Naive thymus-derived CD4-positive, alpha-beta T cell (primary cell): ENCODE measurements at regions not wholly inside any gene's neighbourhood (a gene's known extent, or its start where the extent isn't known, plus 50 kb on each side); places are given as distances from the start of the nearest gene placed in this dataset.

Experiments used
- ATAC-seq: fragments of 150-1000 bp; cut with Tn5 transposase; 2 replicates; pipeline ENCODE4 v1.10.0; 2021; ENCODE audit warnings: mild to moderate bottlenecking, moderate library complexity
- CTCF ChIA-PET: fragments of 350-600 bp; sonication (Branson Sonifier 250); formaldehyde crosslinking; loops from one replicate; lab custom pipeline; 2021; ENCODE audit warnings: antibody characterized with exemption; lab: Charles Lee
- POLR2A ChIA-PET: fragments of 350-600 bp; sonication (Branson Sonifier 250); formaldehyde crosslinking; loops from one replicate; lab custom pipeline; 2021; ENCODE audit warnings: antibody characterized with exemption, inconsistent platforms; lab: Charles Lee
- DNase-seq, 9 donors: peaks; one replicate each; pipeline versions ENCODE4 v3.0.0 to v3.0.0-alpha.2; 2020 to 2022; ENCODE audit warnings: mixed read lengths in 1 of 9
- H3K27ac ChIP-seq: one replicate; pipeline ENCODE4 v1.7.0; 2013; ENCODE audit warnings: mild to moderate bottlenecking, low read depth, low read length, moderate library complexity
- H3K27me3 ChIP-seq, 2 donors: one replicate each; pipeline ENCODE4 v1.7.0; 2013; ENCODE audit warnings: low read length in 2 of 2, mild to moderate bottlenecking in 2 of 2, moderate library complexity in 2 of 2; ENCODE audit not compliant: control insufficient read depth in 2 of 2, insufficient read depth in 2 of 2
- H3K36me3 ChIP-seq, 3 experiments: 1 replicate in 2 of 3; 2 replicates in 1 of 3; pipeline ENCODE4 v1.7.0; 2013; ENCODE audit warnings: low read length in 3 of 3, mild to moderate bottlenecking in 3 of 3, moderate library complexity in 1 of 3; ENCODE audit not compliant: insufficient read depth in 3 of 3, control insufficient read depth in 2 of 3
- H3K4me1 ChIP-seq, 2 donors: one replicate each; pipeline ENCODE4 v1.7.0; 2013; ENCODE audit warnings: low read length in 2 of 2, mild to moderate bottlenecking in 2 of 2, moderate library complexity in 1 of 2; ENCODE audit not compliant: control insufficient read depth in 2 of 2, insufficient read depth in 2 of 2
- H3K4me3 ChIP-seq: 2 replicates; pipeline ENCODE4 v1.7.0; 2013; ENCODE audit warnings: mild to moderate bottlenecking, low read length
- H3K9me3 ChIP-seq, 3 experiments: 1 replicate in 2 of 3; 2 replicates in 1 of 3; pipeline ENCODE4 v1.7.0; 2013; ENCODE audit warnings: low read length in 3 of 3; ENCODE audit not compliant: control insufficient read depth in 2 of 3
- H3K27ac Mint-ChIP-seq, 9 donors: one replicate each; pipeline ENCODE4 v1.8.0; 2020 to 2022; ENCODE audit warnings: mixed read lengths in 9 of 9, mild to moderate bottlenecking in 8 of 9, moderate library complexity in 5 of 9, inconsistent platforms in 2 of 9
- H3K27me3 Mint-ChIP-seq, 5 donors: one replicate each; pipeline ENCODE4 v1.8.0; 2021 to 2022; ENCODE audit warnings: mixed read lengths in 5 of 5, mild to moderate bottlenecking in 1 of 5
- H3K36me3 Mint-ChIP-seq, 5 donors: one replicate each; pipeline ENCODE4 v1.8.0; 2020 to 2022; ENCODE audit warnings: mixed read lengths in 5 of 5, mild to moderate bottlenecking in 3 of 5, inconsistent platforms in 1 of 5
- H3K4me1 Mint-ChIP-seq, 7 donors: one replicate each; pipeline ENCODE4 v1.8.0; 2020 to 2022; ENCODE audit warnings: mixed read lengths in 7 of 7, mild to moderate bottlenecking in 3 of 7, inconsistent platforms in 1 of 7
- H3K4me3 Mint-ChIP-seq, 10 donors: one replicate each; pipeline ENCODE4 v1.8.0; 2020 to 2022; ENCODE audit warnings: mild to moderate bottlenecking in 10 of 10, mixed read lengths in 10 of 10, moderate library complexity in 6 of 10, inconsistent platforms in 2 of 10
- H3K9me3 Mint-ChIP-seq, 11 donors: one replicate each; pipeline ENCODE4 v1.8.0; 2020 to 2022; ENCODE audit warnings: mixed read lengths in 11 of 11, mild to moderate bottlenecking in 4 of 11, inconsistent platforms in 1 of 11, moderate library complexity in 1 of 11
- intact Hi-C, 2 donors: fragments of 100-400 bp; cut with micrococcal nuclease; formaldehyde crosslinking; loops; one replicate each; pipeline ENCODE4 v1.15.1; 2023

GRCh38 chr6:45808042-45808645 is 207.5 kb downstream of the CLIC5 start:
- H3K4me3 ChIP-seq, result no peak overlapping the region
- ATAC-seq (no peak), DNase-seq (no peak)
- H3K9me3 ChIP-seq, result no peaks in the 10 kb centered on the region
- Mint-ChIP-seq H3K4me1 (no peaks in the 10 kb centered on the region), H3K4me3 (no peak overlapping the region), H3K9me3 (peaks cover 0 to 3% (median 0%) of the 10 kb centered on the region in 11 donors), H3K27ac (no peak overlapping the region), H3K27me3 (peaks cover 0 to 16% (median 12%) of the 10 kb centered on the region in 5 donors), H3K36me3 (no peaks in the 10 kb centered on the region)
- POLR2A ChIA-PET, result no interaction called here
- H3K4me1 ChIP-seq, result no peaks in the 10 kb centered on the region
- CTCF ChIA-PET, result no interaction called here
- no peaks in the 10 kb centered on the region for H3K36me3 ChIP-seq
- no peak overlapping the region for H3K27ac ChIP-seq
- intact Hi-C loops, result no loop called here
- no peaks in the 10 kb centered on the region for H3K27me3 ChIP-seq

GRCh38 chr6:45807311-45808041 is 208.2 kb downstream of the CLIC5 start:
- ChIA-PET POLR2A (no interaction called here), CTCF (no interaction called here)
- DNase-seq, result no peak
- no peak for ATAC-seq
- Mint-ChIP-seq H3K27me3 (peaks cover 0 to 16% (median 7%) of the 10 kb centered on the region in 5 donors), H3K36me3 (no peaks in the 10 kb centered on the region), H3K9me3 (peaks cover 0 to 3% (median 0%) of the 10 kb centered on the region in 11 donors), H3K27ac (no peak overlapping the region), H3K4me1 (peaks cover 0 to 2% (median 0%) of the 10 kb centered on the region in 7 donors), H3K4me3 (no peak overlapping the region)
- Histone ChIP-seq H3K4me1 (no peaks in the 10 kb centered on the region), H3K9me3 (no peaks in the 10 kb centered on the region), H3K36me3 (no peaks in the 10 kb centered on the region), H3K4me3 (no peak overlapping the region), H3K27ac (no peak overlapping the region), H3K27me3 (no peaks in the 10 kb centered on the region)
- intact Hi-C loops, result no loop called here

- Mint-ChIP-seq H3K4me3 (no peak overlapping the region), H3K27me3 (peaks cover 0 to 7% (median 6%) of the 10 kb centered on the region in 5 donors), H3K27ac (no peak overlapping the region), H3K36me3 (no peaks in the 10 kb centered on the region), H3K4me1 (peaks cover 0 to 15% (median 0%) of the 10 kb centered on the region in 7 donors), H3K9me3 (peaks cover 0 to 3% (median 0%) of the 10 kb centered on the region in 11 donors)
- POLR2A ChIA-PET, result no interaction called here
- no peaks in the 10 kb centered on the region for H3K36me3 ChIP-seq
- intact Hi-C loops, result no loop called here
- no peaks in the 10 kb centered on the region for H3K4me1 ChIP-seq
- no peak overlapping the region for H3K27ac ChIP-seq
- DNase-seq (no peak), ATAC-seq (no peak)
- no peak overlapping the region for H3K4me3 ChIP-seq
- no peaks in the 10 kb centered on the region for H3K9me3 ChIP-seq
- CTCF ChIA-PET, result no interaction called here
- no peaks in the 10 kb centered on the region for H3K27me3 ChIP-seq
Measured at GRCh38 chr6:45806172-45806571, 209.5 kb downstream of the CLIC5 start.

GRCh38 chr6:45803071-45803470 is 212.6 kb downstream of the CLIC5 start:
- ChIA-PET CTCF (no interaction called here), POLR2A (no interaction called here)
- Mint-ChIP-seq H3K4me1 (peaks cover 0 to 24% (median 0%) of the 10 kb centered on the region in 7 donors), H3K36me3 (peaks cover 0 to 7% (median 0%) of the 10 kb centered on the region in 5 donors), H3K9me3 (peaks cover 0 to 4% (median 0%) of the 10 kb centered on the region in 11 donors), H3K27me3 (no peaks in the 10 kb centered on the region), H3K27ac (no peak overlapping the region), H3K4me3 (no peak overlapping the region)
- H3K9me3 ChIP-seq, result no peaks in the 10 kb centered on the region
- no peaks in the 10 kb centered on the region for H3K27me3 ChIP-seq
- DNase-seq, result no peak
- no peak for ATAC-seq
- H3K4me3 ChIP-seq, result no peak overlapping the region
- no peak overlapping the region for H3K27ac ChIP-seq
- no peaks in the 10 kb centered on the region for H3K36me3 ChIP-seq
- intact Hi-C loops, result loop anchor here in 1 of 2 donors (5.0 kb wide), 1 partner anchor 119 kb away; no protein-coding TSS in a partner anchor
- no peaks in the 10 kb centered on the region for H3K4me1 ChIP-seq

GRCh38 chr6:45801471-45802289 is 214.0 kb downstream of the CLIC5 start:
- H3K4me3 Mint-ChIP-seq, result peak overlapping the region in 1 of 10 donors; percentile 43
- CTCF ChIA-PET, result no interaction called here

GRCh38 chr6:45800911-45801310 is 214.7 kb downstream of the CLIC5 start:
- DNase-seq (no peak), ATAC-seq (no peak)
- Mint-ChIP-seq H3K27ac (peak overlapping the region in 1 of 9 donors; percentile 79), H3K4me3 (peak overlapping the region in 1 of 10 donors; percentile 39), H3K9me3 (peaks cover 0 to 4% (median 0%) of the 10 kb centered on the region in 11 donors), H3K4me1 (peaks cover 0 to 24% (median 0%) of the 10 kb centered on the region in 7 donors), H3K36me3 (peaks cover 0 to 7% (median 0%) of the 10 kb centered on the region in 5 donors), H3K27me3 (no peaks in the 10 kb centered on the region)
- POLR2A ChIA-PET, result no interaction called here
- Histone ChIP-seq H3K4me1 (no peaks in the 10 kb centered on the region), H3K9me3 (no peaks in the 10 kb centered on the region), H3K27ac (no peak overlapping the region), H3K4me3 (no peak overlapping the region), H3K36me3 (no peaks in the 10 kb centered on the region), H3K27me3 (no peaks in the 10 kb centered on the region)
- CTCF ChIA-PET, result no interaction called here
- intact Hi-C loops, result loop anchor here in 1 of 2 donors (5.0 kb wide), 1 partner anchor 121 kb away; no protein-coding TSS in a partner anchor

More at GRCh38 chr6:45801471-45802289, 214.0 kb downstream of the CLIC5 start:
- Histone ChIP-seq H3K27me3 (no peaks in the 10 kb centered on the region), H3K4me3 (no peak overlapping the region), H3K36me3 (no peaks in the 10 kb centered on the region), H3K4me1 (no peaks in the 10 kb centered on the region), H3K27ac (no peak overlapping the region), H3K9me3 (no peaks in the 10 kb centered on the region)
- Mint-ChIP-seq H3K27me3 (no peaks in the 10 kb centered on the region), H3K27ac (peak overlapping the region in 1 of 9 donors; percentile 79), H3K4me1 (peaks cover 0 to 24% (median 0%) of the 10 kb centered on the region in 7 donors), H3K9me3 (peaks cover 0 to 4% (median 0%) of the 10 kb centered on the region in 11 donors), H3K36me3 (peaks cover 0 to 7% (median 0%) of the 10 kb centered on the region in 5 donors)
- no peak for ATAC-seq
- intact Hi-C loops, result loop anchor here in 1 of 2 donors (5.0 kb wide), 1 partner anchor 121 kb away; no protein-coding TSS in a partner anchor
- POLR2A ChIA-PET, result no interaction called here
- peak in 1 of 9 donors; percentile 59 for DNase-seq
